ENCODE measurements at regions not wholly inside any gene's neighbourhood (a gene's known extent, or its start where the extent isn't known, plus 50 kb on each side); places are given as distances from the start of the nearest gene placed in this dataset.

DNA sequence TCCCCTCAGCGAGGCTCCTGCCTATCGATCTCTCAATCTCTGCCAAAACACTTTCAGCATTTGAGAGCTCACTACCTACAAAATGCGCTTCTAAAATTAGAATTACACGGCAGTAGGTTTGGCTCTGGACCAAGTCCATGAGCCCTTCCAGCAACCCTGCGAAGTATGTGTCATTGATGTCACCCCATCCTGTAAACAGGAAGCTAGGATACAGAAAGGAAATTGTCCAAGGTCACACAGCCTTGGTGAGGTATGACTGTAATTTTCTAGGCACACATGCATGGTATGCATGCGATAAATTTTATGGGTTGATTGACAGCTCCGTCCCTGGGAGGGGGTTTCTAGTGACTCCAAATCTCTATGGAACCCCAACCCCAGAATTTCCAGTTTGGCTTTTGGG lies 330.3 kb upstream of the CDH5 start:
- TF ChIP-seq CTCF (IDR thresholded peaks at IDR 0.05) = no peak
- no peak for TF ChIP-seq POLR2A (IDR thresholded peaks at IDR 0.05)

Measured in Peyer's patch (tissue), 4 donors.